ENCODE measurements at regions not wholly inside any gene's neighbourhood (a gene's known extent, or its start where the extent isn't known, plus 50 kb on each side); places are given as distances from the start of the nearest gene placed in this dataset.

- no peak for TF ChIP-seq CTCF (IDR thresholded peaks at IDR 0.05; ENCODE audit: insufficient read depth, low read length, poor library complexity, severe bottlenecking)
- TF ChIP-seq EZH2phosphoT487 (conservative IDR thresholded peaks at IDR 0.05; ENCODE audit: low read length), result no peak
These were observed 65.0 kb upstream of the LRATD1 start for GRCh38 chr2:14567561-14567960.
